ENCODE measurements at regions not wholly inside any gene's neighbourhood (a gene's known extent, or its start where the extent isn't known, plus 50 kb on each side); places are given as distances from the start of the nearest gene placed in this dataset.

DNA sequence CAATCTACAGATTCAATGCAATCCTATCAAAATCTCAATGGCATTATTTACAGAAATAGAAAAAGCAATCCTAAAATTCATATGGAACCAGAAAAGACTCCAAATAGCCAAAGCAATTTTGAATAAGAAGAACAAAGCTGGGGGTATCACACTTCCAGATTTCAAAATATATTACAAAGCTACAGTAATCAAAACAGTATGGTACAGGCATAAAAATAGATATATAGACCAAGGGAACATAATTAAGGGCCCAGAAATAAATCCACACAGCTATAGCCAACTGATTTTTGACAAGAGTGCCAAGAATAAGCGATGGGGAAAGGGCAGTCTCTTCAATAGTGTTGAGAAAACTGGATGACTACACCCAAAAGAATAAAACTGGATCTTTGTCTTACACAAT lies 251.9 kb upstream of the FOXK1 start:
- Histone ChIP-seq H3K27ac (no peak overlapping the region), H3K36me3 (ENCODE audit: low read depth, missing control alignments) (no peaks in the 10 kb centered on the region), H3K4me1 (no peaks in the 10 kb centered on the region), H3K4me3 (no peak overlapping the region), H3K9me3 (no peaks in the 10 kb centered on the region), H3K27me3 (no peaks in the 10 kb centered on the region)
- no peak for DNase-seq
- TF ChIP-seq, protein P1, sequence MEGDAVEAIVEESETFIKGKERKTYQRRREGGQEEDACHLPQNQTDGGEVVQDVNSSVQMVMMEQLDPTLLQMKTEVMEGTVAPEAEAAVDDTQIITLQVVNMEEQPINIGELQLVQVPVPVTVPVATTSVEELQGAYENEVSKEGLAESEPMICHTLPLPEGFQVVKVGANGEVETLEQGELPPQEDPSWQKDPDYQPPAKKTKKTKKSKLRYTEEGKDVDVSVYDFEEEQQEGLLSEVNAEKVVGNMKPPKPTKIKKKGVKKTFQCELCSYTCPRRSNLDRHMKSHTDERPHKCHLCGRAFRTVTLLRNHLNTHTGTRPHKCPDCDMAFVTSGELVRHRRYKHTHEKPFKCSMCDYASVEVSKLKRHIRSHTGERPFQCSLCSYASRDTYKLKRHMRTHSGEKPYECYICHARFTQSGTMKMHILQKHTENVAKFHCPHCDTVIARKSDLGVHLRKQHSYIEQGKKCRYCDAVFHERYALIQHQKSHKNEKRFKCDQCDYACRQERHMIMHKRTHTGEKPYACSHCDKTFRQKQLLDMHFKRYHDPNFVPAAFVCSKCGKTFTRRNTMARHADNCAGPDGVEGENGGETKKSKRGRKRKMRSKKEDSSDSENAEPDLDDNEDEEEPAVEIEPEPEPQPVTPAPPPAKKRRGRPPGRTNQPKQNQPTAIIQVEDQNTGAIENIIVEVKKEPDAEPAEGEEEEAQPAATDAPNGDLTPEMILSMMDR (IDR thresholded peaks at IDR 0.05): no peak
- no peak for TF ChIP-seq POLR2A (IDR thresholded peaks at IDR 0.05)
- 62 to 64% methylated on average over 1 of the region's 1 CpG for WGBS, 2 donors
- intact Hi-C loops (cut with DNase I; ENCODE audit: low total_unique reads): no loop called here

DNA sequence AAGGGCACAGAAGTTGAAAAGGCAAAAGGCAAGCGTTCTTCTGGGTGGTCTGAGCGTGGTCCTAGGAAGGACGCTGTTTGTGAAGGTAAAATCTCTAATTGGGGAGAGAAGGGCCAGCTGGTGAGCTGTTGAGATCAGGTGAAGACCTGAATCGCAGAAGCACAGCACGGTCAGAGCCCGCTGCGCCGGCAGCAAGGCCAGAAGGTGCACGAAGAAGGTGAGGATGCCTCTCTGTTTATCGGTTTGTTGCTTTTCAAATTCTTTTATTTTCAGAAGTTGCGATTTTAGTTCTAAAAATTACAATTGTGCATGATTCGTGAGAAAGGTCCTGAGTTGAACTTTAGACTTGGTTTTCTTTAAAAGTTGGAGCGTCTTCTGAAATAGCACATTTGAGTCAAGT lies 247.8 kb upstream of the FOXK1 start:
- intact Hi-C loops (cut with DNase I; ENCODE audit: low total_unique reads): no loop called here
- H3K27me3 ChIP-seq: no peaks in the 10 kb centered on the region
- no peaks in the 10 kb centered on the region for H3K9me3 ChIP-seq
- H3K4me3 ChIP-seq: peak overlapping the region; percentile 25 to 42
- H3K36me3 ChIP-seq (ENCODE audit: low read depth, missing control alignments): no peaks in the 10 kb centered on the region
- TF ChIP-seq POLR2A (IDR thresholded peaks at IDR 0.05): no peak
- TF ChIP-seq, protein P1 (IDR thresholded peaks at IDR 0.05): no peak
- DNase-seq: peak; percentile 27
- peak overlapping the region; percentile 22 to 23 for H3K27ac ChIP-seq
- H3K4me1 ChIP-seq: no peaks in the 10 kb centered on the region
- WGBS, 2 donors: 29 to 40% methylated on average over 13 of the region's 13 CpGs

DNA sequence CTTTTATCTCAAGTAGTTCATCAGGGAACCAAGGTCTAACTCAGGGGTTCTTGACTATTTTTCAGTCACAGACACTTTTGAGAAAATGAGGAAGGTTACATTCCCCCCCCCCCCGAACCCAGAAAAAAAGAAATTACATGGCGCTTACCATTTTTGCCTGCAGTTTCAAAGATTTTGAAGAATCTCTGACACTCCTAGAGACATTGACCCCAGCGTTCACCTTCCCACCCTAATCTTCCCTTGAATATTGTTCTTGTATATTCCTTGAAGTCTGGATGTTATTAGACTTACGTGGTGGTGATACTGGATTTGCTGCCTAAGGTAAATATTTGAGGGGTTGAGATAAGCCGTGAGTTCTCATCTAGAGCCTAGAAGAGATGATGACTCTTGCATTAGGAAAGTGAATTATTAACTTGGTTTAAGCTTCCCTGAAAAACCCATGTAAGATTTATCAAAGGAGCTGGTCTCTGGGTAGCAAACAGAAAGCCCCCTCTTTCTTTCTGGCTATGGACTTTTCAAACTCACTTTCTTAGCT lies 245.7 kb upstream of the FOXK1 start:
- DNase-seq: no peak
- intact Hi-C loops (cut with DNase I; ENCODE audit: low total_unique reads): no loop called here
- H3K27ac ChIP-seq: no peak overlapping the region
- H3K4me1 ChIP-seq: no peaks in the 10 kb centered on the region
- no peaks in the 10 kb centered on the region for H3K27me3 ChIP-seq
- 82 to 84% methylated on average over 5 of the region's 5 CpGs for WGBS, 2 donors
- no peak for TF ChIP-seq POLR2A (IDR thresholded peaks at IDR 0.05)
- TF ChIP-seq, protein P1 (IDR thresholded peaks at IDR 0.05): no peak
- no peaks in the 10 kb centered on the region for H3K36me3 ChIP-seq (ENCODE audit: low read depth, missing control alignments)
- H3K9me3 ChIP-seq: no peaks in the 10 kb centered on the region
- H3K4me3 ChIP-seq: no peak overlapping the region

DNA sequence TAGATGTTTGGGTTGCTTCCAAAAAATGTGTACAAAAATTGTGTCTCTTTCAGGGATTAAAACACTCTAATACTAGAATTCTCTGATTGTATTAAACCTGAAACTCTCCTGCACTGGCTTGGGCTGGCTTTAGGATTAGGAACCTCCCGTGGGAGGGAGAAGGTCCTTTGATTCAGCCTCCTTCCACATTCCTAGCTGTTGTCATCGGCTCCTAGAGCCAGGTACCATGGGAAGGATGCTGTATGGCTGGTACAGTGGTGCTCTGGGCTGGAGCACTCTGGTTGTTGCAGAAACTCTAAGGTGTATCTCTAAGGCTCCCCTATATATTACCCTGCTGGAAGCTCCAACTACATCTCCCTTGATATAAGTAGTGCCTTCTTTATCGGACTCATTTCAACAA lies 245.2 kb upstream of the FOXK1 start:
- Histone ChIP-seq H3K4me1 (no peaks in the 10 kb centered on the region), H3K27me3 (no peaks in the 10 kb centered on the region), H3K4me3 (no peak overlapping the region), H3K9me3 (no peaks in the 10 kb centered on the region), H3K27ac (no peak overlapping the region), H3K36me3 (ENCODE audit: low read depth, missing control alignments) (no peaks in the 10 kb centered on the region)
- no peak for DNase-seq
- no peak for TF ChIP-seq POLR2A (IDR thresholded peaks at IDR 0.05)
- TF ChIP-seq, protein P1 (IDR thresholded peaks at IDR 0.05): no peak
- intact Hi-C loops (cut with DNase I; ENCODE audit: low total_unique reads): no loop called here
- 76 to 77% methylated on average over 2 to 3 of the region's 3 CpGs for WGBS, 2 donors

DNA sequence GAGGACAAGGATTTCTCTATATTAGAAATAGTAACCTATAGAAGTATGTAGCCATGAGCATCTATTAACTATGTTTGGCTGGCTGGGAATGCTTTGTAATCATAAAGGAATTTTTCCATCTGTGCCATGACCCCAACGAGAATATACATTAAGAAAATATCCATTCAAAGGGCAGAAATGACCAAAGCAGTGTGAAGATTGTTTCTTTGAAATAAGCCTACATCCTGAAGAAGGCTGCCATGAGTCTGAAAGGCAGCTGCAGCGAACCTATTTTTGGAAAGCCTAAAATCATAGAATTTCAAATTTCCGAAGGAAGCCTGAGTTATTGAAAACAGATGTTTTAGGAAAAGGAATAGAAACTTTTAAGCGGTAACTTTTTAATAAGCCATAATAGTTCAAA lies 244.2 kb upstream of the FOXK1 start:
- Histone ChIP-seq H3K4me1 (no peaks in the 10 kb centered on the region), H3K36me3 (ENCODE audit: low read depth, missing control alignments) (no peaks in the 10 kb centered on the region), H3K9me3 (no peaks in the 10 kb centered on the region), H3K4me3 (no peak overlapping the region), H3K27me3 (no peaks in the 10 kb centered on the region), H3K27ac (peak overlapping the region in 1 of 2 donors; percentile 32)
- intact Hi-C loops (cut with DNase I; ENCODE audit: low total_unique reads): no loop called here
- WGBS, 2 donors: 48 to 55% methylated on average over 4 of the region's 4 CpGs
- TF ChIP-seq POLR2A (IDR thresholded peaks at IDR 0.05): no peak
- TF ChIP-seq, protein P1 (IDR thresholded peaks at IDR 0.05): no peak
- DNase-seq: no peak
